GM12892 (cell line): ENCODE measurements at regions not wholly inside any gene's neighbourhood (a gene's known extent, or its start where the extent isn't known, plus 50 kb on each side); places are given as distances from the start of the nearest gene placed in this dataset.
"Not testable (repeated sequence)": the region's sequence is repeated elsewhere in the genome, so short reads cannot be mapped to it uniquely, and the experiment has no call there.

ENCODE experiments used
- POLR2A ChIP-seq: IDR thresholded peaks from 2 replicates; pipeline ENCODE4 v1.6.1; 2011; ENCODE audit warnings: low read depth, low read length, control low read depth
- POLR2AphosphoS5 ChIP-seq: IDR thresholded peaks from 2 replicates; pipeline ENCODE4 v1.6.1; 2011; ENCODE audit warnings: low read depth, low read length, control low read depth
- TAF1 ChIP-seq: IDR thresholded peaks from 2 replicates; pipeline ENCODE4 v1.6.1; 2011; ENCODE audit warnings: low read depth, mild to moderate bottlenecking, control low read depth, low read length, borderline replicate concordance

GRCh38 chr1:76740956-76741355 is 126.3 kb upstream of the ST6GALNAC5 start:
- TF ChIP-seq TAF1, POLR2AphosphoS5, POLR2A: not testable (repeated sequence)
